ENCODE measurements at regions not wholly inside any gene's neighbourhood (a gene's known extent, or its start where the extent isn't known, plus 50 kb on each side); places are given as distances from the start of the nearest gene placed in this dataset.
"Not testable (repeated sequence)": the region's sequence is repeated elsewhere in the genome, so short reads cannot be mapped to it uniquely, and the experiment has no call there.

- not testable (repeated sequence) for TF ChIP-seq CTCF, POLR2A (IDR thresholded peaks at IDR 0.05)
These were observed 635.3 kb downstream of the MID1IP1 start for GRCh38 chrX:39436538-39436937.

All from thyroid gland (tissue), 4 donors.